ENCODE measurements at regions not wholly inside any gene's neighbourhood (a gene's known extent, or its start where the extent isn't known, plus 50 kb on each side); places are given as distances from the start of the nearest gene placed in this dataset.

DNA sequence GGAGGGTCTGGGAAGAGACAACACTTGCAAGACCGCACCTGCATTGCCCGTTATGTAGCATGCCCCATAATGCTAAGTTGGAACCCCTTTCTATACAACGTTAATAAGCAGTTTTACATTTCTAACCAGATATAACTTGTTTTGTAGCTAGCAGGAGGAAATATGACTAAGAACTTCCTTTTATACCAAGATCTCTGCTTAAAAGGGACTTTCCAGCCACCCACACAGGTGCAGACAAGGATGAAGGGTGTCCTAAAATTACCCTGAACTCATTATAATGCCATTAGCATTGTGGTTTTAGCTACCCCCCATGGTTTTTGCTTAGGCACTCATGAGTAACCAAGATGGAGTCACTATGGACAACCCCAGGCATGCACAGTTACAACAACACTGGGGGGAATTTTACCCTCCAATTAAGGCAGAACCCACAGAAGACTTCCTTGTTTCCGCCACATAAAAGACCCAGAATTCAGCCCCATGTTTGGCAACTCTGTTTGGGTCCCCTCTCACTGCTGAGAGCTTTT lies 362.8 kb downstream of the CBLN2 start:
- CTCF ChIA-PET, result no interaction called here
- no peak for DNase-seq (ENCODE audit: low read depth, low spot score)
- POLR2A ChIA-PET, result no interaction called here
- no peak overlapping the region for H3K4me3 ChIP-seq (ENCODE audit: low read depth, low read length)
- TF ChIP-seq, protein P1, sequence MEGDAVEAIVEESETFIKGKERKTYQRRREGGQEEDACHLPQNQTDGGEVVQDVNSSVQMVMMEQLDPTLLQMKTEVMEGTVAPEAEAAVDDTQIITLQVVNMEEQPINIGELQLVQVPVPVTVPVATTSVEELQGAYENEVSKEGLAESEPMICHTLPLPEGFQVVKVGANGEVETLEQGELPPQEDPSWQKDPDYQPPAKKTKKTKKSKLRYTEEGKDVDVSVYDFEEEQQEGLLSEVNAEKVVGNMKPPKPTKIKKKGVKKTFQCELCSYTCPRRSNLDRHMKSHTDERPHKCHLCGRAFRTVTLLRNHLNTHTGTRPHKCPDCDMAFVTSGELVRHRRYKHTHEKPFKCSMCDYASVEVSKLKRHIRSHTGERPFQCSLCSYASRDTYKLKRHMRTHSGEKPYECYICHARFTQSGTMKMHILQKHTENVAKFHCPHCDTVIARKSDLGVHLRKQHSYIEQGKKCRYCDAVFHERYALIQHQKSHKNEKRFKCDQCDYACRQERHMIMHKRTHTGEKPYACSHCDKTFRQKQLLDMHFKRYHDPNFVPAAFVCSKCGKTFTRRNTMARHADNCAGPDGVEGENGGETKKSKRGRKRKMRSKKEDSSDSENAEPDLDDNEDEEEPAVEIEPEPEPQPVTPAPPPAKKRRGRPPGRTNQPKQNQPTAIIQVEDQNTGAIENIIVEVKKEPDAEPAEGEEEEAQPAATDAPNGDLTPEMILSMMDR (IDR thresholded peaks at IDR 0.05; ENCODE audit: insufficient read depth, low read length, missing control alignments), result no peak

DNA sequence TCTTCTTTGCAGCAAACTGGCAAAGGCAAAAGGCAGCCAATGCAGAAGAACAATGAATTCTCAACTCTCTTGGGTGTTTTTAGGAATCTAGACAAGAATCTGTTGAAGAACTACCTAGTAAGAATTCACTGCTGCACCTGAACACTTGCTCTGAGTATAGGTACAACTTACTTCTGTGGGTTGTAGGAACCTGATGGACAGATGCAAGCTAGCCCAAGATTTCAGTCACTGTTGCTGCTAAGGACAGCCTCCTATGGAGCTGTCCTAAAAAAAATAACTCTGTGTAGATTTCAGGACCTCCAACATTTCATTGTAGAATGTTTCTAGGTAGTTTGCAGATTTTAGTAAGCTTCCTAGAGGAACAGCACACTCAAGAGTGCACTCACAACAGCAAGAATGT lies 363.5 kb downstream of the CBLN2 start:
- CTCF ChIA-PET, result no interaction called here
- no peak for DNase-seq (ENCODE audit: low read depth, low spot score)
- TF ChIP-seq, protein P1 (IDR thresholded peaks at IDR 0.05; ENCODE audit: insufficient read depth, low read length, missing control alignments), result no peak
- POLR2A ChIA-PET, result no interaction called here
- no peak overlapping the region for H3K4me3 ChIP-seq (ENCODE audit: low read depth, low read length)

DNA sequence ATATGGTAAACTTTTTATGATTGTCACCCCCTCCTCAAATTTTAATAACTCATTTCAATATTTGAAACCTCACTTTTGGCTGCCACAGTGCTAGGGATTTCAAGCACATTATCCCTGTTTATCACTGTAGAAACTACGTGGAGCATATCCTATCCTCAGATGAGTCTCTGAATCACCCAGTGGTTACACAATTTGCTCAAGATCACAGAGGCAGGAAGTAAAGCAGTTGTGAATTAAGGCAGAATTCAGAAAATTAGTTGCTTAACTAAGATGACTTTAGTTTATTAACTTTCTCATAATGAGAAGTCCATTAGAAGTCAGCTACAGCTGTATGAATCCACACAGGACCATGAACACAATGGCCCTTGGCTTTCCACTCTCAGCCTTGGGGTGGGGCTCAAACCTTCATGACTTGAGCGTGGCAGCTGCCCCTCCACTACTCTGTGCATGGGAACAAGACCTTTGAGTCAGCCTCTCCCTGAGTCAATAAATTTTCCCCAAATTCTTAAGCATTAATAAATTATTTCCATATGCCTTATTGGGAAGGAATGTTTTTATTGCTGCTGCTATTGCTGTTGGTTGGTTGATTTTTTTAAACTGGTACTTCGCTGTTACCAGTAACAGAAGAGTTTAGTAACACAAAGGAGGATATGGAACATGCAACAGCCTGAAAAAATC lies 369.0 kb downstream of the CBLN2 start:
- no peak for DNase-seq (ENCODE audit: low read depth, low spot score)
- POLR2A ChIA-PET, result no interaction called here
- CTCF ChIA-PET, result no interaction called here
- TF ChIP-seq, protein P1 (IDR thresholded peaks at IDR 0.05; ENCODE audit: insufficient read depth, low read length, missing control alignments), result no peak
- H3K4me3 ChIP-seq (ENCODE audit: low read depth, low read length), result no peak overlapping the region

DNA sequence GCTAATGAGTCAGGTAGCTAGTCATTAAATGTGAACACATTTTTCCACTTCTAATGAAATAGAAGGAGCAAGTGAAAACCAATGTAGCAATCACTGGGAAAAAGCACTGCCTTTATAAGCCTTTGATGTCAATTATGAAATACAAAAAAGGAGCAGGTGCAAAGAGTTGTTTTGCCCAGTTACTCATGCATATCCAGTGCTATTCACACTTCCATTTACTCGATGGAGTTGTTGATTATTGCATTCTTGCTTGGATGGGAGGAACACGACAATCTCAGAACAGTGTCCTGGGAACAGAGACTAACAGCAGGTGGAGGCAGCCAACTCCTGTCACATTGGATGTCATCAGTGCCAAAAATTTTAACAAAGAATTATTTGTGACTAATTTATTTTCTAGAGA lies 372.5 kb downstream of the CBLN2 start:
- TF ChIP-seq, protein P1 (IDR thresholded peaks at IDR 0.05; ENCODE audit: insufficient read depth, low read length, missing control alignments), result no peak
- H3K4me3 ChIP-seq (ENCODE audit: low read depth, low read length), result no peak overlapping the region
- POLR2A ChIA-PET, result no interaction called here
- CTCF ChIA-PET, result no interaction called here
- DNase-seq (ENCODE audit: low read depth, low spot score), result no peak

DNA sequence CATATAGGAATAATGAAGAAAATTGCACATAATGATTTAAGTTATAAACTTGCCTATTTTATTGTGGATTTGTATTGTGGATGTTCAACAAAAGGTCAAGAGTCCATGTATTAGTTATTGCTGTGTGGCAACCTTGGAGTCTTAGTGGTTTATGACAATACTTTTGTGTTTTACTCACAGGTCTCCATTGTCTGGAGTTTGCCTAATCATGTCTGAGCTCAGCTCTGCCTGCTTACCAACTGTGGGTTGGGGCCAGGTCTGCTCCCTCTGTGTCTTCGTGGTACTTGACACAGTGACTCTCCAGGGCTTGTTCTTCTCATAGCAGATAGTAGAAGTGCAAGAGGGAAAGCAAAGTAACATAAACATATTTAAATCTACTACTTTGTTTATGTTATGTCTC lies 382.5 kb downstream of the CBLN2 start:
- no peak overlapping the region for H3K4me3 ChIP-seq (ENCODE audit: low read depth, low read length)
- no peak for DNase-seq (ENCODE audit: low read depth, low spot score)
- ChIA-PET POLR2A (no interaction called here), CTCF (no interaction called here)
- TF ChIP-seq, protein P1 (IDR thresholded peaks at IDR 0.05; ENCODE audit: insufficient read depth, low read length, missing control alignments), result no peak

DNA sequence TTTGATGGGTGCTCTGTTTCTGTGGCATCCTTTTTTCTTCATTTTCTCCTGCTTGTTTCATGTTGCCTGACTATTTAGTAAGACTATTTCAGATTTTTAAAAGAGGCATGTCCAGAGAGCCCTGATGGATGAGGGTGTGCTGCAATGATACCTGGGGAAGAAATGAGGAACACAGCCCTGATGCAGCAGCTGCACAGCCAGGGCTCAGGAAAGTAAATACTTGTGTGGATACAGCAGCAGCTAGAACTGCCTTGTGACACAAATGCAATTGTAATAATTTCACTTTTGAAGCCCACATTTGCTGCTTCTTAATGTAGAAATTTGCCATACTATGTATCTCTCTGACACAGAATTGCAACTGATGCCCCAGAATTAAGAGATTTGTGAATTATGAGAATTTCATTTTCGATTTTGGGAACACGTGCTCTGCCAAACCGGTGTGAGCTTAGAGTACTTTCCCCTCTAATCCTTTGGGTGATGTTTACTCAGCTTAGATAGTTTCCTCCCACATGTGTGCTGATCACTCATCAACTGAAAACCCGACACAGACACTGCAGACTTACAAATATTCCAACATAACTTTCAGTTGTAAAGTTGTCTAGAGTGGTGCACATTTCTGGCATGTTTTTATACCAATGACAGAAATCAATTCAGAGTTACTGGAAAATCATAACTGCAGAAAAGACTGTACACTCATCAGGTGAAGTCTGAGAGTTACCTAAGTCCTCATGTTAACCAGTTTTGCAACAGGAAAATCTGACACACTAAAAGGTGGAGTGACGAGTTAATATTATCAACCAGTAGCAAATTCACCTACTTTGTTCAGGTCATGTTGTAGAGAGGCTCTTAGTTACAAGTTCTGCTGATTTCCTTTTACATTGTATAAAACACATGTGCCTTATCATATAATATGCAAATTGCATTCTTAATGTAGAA lies 383.4 kb downstream of the CBLN2 start:
- ChIA-PET POLR2A (no interaction called here), CTCF (no interaction called here)
- TF ChIP-seq, protein P1 (IDR thresholded peaks at IDR 0.05; ENCODE audit: insufficient read depth, low read length, missing control alignments), result no peak
- H3K4me3 ChIP-seq (ENCODE audit: low read depth, low read length), result no peak overlapping the region
- no peak for DNase-seq (ENCODE audit: low read depth, low spot score)

All from AG04449 (cell line).